ENCODE measurements at regions not wholly inside any gene's neighbourhood (a gene's known extent, or its start where the extent isn't known, plus 50 kb on each side); places are given as distances from the start of the nearest gene placed in this dataset.

GRCh38 chr3:98969295-98969694 lies 67.8 kb upstream of the DCBLD2 start:
- no peak for DNase-seq (ENCODE audit: low read depth)
- TF ChIP-seq CTCF (conservative IDR thresholded peaks at IDR 0.05; ENCODE audit: low read length), result no peak
- no peak overlapping the region for H3K4me3 ChIP-seq (ENCODE audit: low read length)

GRCh38 chr3:98968824-98969223 lies 67.3 kb upstream of the DCBLD2 start:
- no peak for TF ChIP-seq CTCF (conservative IDR thresholded peaks at IDR 0.05; ENCODE audit: low read length)
- DNase-seq (ENCODE audit: low read depth), result no peak
- no peak overlapping the region for H3K4me3 ChIP-seq (ENCODE audit: low read length)

- no peak for TF ChIP-seq CTCF (conservative IDR thresholded peaks at IDR 0.05; ENCODE audit: low read length)
- no peak for DNase-seq (ENCODE audit: low read depth)
- no peak overlapping the region for H3K4me3 ChIP-seq (ENCODE audit: low read length)
Observed at GRCh38 chr3:98968347-98968746, 66.9 kb upstream of the DCBLD2 start.

- no peak overlapping the region for H3K4me3 ChIP-seq (ENCODE audit: low read length)
- no peak for TF ChIP-seq CTCF (conservative IDR thresholded peaks at IDR 0.05; ENCODE audit: low read length)
- no peak for DNase-seq (ENCODE audit: low read depth)
Observed at GRCh38 chr3:98967758-98968157, 66.3 kb upstream of the DCBLD2 start.

GRCh38 chr3:98966862-98967546 lies 65.5 kb upstream of the DCBLD2 start:
- TF ChIP-seq CTCF (conservative IDR thresholded peaks at IDR 0.05; ENCODE audit: low read length), result no peak
- no peak overlapping the region for H3K4me3 ChIP-seq (ENCODE audit: low read length)
- DNase-seq (ENCODE audit: low read depth), result no peak

GRCh38 chr3:98966434-98966833 lies 64.9 kb upstream of the DCBLD2 start:
- H3K4me3 ChIP-seq (ENCODE audit: low read length), result no peak overlapping the region
- no peak for DNase-seq (ENCODE audit: low read depth)
- no peak for TF ChIP-seq CTCF (conservative IDR thresholded peaks at IDR 0.05; ENCODE audit: low read length)

- no peak overlapping the region for H3K4me3 ChIP-seq (ENCODE audit: low read length)
- TF ChIP-seq CTCF (conservative IDR thresholded peaks at IDR 0.05; ENCODE audit: low read length), result no peak
- no peak for DNase-seq (ENCODE audit: low read depth)
Observed at GRCh38 chr3:98964784-98965183, 63.3 kb upstream of the DCBLD2 start.

Measured in AG10803 (cell line).